ENCODE measurements at regions not wholly inside any gene's neighbourhood (a gene's known extent, or its start where the extent isn't known, plus 50 kb on each side); places are given as distances from the start of the nearest gene placed in this dataset.
"Not testable (repeated sequence)": the region's sequence is repeated elsewhere in the genome, so short reads cannot be mapped to it uniquely, and the experiment has no call there.

DNA sequence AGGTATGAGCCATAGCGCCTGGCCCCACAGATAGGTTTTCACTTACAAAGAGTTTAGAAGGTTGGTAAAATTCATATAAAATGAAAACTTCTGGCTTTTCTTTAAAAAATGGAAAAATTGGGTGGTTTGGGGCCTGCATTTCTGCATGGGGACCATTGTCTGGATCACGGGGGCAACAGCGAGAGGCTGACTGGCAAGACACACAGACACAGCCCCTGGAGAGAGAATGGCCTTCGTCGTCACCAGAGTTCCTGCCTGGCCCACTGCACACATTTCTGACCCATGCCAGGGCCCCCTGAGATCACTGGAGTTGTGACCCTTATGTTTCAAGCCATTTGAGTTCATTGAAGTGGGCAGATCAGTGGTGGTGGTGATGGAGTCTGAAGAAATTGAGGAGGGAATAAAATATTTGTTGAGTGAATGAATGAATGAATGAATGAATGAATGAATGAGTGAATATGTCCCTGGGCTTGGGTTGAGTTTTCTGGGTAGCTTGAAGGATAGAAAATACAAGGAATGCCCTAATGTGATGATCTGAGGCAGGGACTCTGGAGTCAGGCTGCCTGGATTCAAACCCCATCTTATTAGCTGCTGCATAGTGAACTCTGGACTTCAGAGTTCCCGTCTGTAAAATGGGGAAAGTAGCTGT lies 173.8 kb downstream of the ZFP64 start:
- DNase-seq (ENCODE audit: extremely low read depth in 1 of 11, low read depth in 9 of 11, low spot score in 4 of 11) = no peak

DNA sequence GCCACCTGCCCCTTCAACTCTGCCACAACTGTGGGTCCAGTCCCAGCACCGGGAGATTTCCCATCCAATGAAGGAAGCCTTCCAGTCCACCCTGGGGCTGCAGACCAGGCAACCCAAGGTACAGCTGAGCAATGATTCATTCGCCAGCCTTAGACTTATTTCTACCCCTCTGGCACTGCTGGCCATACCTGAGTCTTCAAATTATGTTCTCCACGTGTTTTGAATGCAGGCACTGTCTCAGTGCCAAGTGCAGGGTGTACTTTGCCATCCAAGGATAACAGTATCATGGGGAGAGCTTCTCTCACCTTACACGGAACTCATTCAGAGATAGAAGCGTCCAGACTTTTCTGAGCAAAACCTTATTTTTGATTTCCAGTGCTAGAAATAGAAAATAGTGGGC lies 175.6 kb downstream of the ZFP64 start:
- DNase-seq (ENCODE audit: extremely low read depth in 1 of 11, low read depth in 9 of 11, low spot score in 4 of 11) = no peak

DNA sequence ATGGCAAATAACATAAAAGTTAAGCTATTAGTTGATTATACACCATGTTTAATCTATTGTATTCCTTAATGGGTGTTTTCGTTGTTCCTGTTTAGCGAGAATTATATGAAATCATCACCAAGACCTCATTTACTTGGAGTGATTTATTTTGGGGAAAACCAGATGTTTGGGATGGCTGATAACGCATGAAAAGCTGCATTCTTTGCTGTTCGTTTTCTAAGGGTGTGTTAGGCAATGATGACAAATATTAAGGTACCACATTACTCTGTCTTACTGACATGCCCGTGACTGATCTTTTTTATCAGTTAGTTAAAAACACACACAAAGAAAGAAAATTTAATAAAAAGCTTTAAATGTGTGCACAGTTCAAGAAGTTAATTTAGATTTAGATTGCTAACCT lies 176.4 kb downstream of the ZFP64 start:
- DNase-seq (ENCODE audit: extremely low read depth in 1 of 11, low read depth in 9 of 11, low spot score in 4 of 11) = no peak

DNA sequence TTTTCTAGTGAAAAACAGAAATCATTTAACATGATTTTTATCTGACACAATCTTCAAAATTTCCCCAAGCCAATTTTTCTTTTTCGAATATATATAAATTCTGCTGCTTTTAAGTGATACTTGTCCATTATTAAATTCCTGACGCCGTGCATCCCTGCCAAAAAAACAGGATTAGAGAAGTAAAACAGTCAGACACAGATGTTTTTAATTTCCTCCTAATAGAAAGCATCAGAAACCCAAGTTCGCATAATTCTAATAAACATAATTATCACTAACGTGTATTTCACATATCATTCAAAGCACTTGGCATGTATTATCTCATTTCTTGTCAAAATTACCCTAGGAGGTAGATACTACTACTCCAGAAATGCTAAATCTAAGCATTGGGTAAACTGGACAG lies 179.5 kb downstream of the ZFP64 start:
- DNase-seq (ENCODE audit: extremely low read depth in 1 of 11, low read depth in 9 of 11, low spot score in 4 of 11) = no peak

DNA sequence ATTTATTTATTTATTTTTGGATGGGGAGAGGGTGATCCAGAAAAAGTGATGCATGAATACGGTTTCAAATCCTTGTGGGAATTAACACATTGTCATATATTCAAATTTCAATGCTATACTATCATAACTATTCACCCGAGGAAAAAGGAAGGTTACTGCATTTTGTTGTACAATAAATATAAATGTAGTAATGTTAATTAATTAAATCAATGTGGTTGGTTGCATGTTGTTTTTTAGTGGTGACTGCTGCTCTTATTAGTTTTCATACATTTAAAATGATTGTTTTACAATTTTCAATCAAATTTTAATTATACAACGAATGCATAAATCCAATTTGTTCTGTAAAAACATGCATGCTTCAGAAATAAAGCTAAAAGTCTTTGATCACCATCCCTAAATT lies 180.5 kb downstream of the ZFP64 start:
- DNase-seq (ENCODE audit: extremely low read depth in 1 of 11, low read depth in 9 of 11, low spot score in 4 of 11) = no peak

DNA sequence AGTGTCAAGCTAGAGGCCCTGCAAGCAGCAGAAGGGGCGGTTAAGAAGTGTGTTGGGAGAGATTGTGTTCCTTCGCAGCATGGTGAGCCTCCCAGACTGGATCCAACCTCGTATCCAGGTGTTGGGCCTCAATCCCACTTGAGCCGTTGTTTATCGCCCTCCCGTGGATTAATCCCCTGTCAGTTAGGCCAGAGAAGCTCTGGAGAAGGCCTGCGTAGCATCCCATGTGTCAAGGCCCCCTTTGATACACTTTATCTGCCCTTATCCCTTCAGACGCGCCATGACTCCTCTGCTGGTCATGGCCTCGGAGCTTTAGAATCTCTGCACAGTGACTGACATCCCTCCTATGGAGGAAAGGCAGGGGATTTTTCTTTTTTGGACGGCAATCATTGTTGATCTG lies 181.0 kb downstream of the ZFP64 start:
- no peak for DNase-seq (ENCODE audit: extremely low read depth in 1 of 11, low read depth in 9 of 11, low spot score in 4 of 11)

DNA sequence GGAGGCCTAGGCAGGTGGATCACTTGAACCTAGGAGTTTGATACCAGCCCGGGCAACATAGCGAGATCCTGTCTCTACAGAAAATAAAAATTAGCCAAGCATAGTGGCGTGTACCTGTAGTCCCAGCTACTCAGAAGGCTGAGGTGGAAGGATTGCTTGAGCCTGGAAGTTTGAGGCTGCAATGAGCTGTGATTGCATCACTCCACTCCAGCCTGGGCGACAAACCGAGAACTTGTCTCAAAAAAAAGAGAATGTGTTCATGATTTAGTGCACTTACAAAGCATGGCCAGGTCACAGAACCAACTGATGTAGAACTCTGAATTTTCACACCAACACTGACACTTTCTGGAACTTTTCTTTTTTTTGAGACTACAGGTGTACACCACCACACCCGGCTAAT lies 182.7 kb downstream of the ZFP64 start:
- no peak for DNase-seq (ENCODE audit: extremely low read depth in 1 of 11, low read depth in 9 of 11, low spot score in 4 of 11)

DNA sequence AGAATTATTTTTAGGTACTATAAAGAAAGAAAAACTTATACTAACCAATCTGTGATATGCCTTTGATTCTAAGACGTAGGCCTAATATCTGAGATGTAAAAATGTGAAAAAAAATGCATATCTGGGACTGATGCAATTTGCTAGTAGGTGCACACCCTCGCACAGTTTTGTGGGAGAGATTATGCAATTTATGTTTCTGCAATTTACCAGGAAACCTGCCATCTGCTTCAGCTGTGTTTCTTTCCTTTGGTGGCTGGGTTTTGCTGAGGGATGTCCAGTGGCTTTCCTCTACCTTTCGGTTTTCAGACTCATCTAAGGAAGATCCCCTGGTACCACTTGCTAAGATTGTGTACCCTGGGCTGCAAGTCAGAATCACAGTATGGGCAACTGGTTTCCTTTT lies 186.9 kb downstream of the ZFP64 start:
- no peak for DNase-seq (ENCODE audit: extremely low read depth in 1 of 11, low read depth in 9 of 11, low spot score in 4 of 11)

DNA sequence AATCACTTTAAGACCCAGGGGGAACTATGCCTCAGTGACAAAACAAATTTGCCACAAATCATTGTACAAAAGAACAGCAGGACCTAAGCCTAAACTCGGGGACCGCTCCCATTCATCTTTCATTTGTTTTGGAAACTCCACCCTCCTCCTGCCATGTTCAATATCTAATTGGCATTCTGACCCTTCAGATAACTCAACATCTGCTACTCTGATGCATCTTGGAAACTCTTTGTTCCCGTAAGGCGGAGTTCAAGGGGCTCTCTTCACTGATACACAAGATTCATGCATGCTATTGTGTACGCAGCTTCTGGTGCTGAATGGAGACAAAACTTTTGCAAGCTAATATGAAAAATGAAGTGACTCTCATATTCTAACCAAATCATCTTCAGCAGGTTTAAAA lies 187.6 kb downstream of the ZFP64 start:
- no peak for DNase-seq (ENCODE audit: extremely low read depth in 1 of 11, low read depth in 9 of 11, low spot score in 4 of 11)

DNA sequence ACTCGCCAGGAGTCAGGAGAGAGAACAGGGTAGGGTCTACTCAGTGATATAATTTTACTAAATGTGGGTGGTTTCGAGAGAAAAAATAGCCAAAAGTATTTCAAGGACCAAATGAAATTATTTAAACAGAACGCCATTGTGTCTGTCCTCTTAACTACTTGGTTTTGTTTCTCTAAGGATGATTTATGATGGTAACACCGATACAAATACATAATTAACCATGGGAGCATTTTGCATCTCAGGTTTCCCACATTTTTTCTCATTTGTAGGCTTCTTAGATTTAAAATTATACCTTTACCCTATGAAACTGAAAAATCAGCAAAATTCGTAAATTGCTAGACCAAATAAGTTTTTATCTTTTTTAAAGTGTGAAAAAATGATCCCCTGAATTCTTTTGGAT lies 188.2 kb downstream of the ZFP64 start:
- no peak for DNase-seq (ENCODE audit: extremely low read depth in 1 of 11, low read depth in 9 of 11, low spot score in 4 of 11)

DNA sequence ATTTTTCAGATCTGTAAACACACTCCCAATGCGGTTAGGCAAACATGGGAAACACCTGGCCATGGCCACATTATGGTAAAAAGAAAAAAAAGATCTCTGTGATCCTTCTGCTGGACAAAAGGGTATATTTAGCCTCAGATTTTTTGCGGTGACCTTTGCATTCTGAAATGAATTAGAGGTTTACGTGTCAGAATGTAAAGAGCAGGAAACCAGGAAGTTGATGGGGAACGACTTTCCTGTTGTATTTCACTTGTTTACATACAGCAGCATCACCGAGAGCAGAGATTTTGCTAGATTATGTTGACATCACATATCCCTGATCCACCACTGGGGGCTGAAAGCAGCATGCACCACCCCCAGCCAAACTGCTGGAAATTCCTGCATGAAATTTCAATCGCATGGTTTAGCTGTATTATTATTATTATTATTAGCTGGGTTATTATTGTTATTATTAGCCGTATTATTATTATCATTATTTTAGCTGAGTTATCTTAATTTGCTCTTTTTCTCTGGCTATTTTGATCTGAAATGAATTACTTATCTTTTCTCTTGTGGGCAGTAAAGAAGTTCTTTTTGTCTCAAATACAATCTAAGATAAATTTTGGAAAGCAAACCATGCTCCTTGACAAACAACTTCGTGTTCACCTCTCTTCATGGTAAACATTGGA lies 189.4 kb downstream of the ZFP64 start:
- no peak for DNase-seq (ENCODE audit: extremely low read depth in 1 of 11, low read depth in 9 of 11, low spot score in 4 of 11)

DNA sequence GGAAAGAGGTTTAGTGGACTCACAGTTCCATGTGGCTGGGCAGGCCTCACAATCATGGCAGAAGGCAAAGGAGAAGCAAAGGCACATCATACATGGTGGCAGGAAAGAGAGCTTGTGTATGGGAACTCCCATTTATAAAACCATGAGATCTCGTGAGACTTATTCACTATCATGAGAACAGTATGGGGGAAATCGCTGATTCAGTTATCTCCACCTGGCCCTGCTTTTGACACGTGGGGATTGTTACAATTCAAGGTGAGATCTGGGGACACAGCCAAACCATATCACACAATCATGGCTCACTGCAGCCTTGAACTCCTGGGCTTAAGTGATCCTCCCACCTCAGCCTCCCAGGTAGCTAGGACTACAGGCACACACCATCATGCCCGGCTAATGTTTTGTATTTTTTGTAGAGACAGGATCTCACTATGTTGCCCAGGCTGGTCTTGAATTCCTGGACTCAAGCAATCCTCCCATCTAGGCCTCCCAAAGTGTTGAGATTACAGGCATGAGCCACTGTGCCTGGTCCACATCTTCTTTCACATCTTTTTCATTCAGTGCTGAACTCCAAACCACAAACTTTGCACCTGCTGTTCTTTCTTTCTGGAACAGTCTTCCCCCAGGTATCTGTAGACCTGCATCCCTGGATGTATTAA lies 194.2 kb downstream of the ZFP64 start:
- DNase-seq (ENCODE audit: extremely low read depth in 1 of 11, low read depth in 9 of 11, low spot score in 4 of 11) = not testable (repeated sequence)

DNA sequence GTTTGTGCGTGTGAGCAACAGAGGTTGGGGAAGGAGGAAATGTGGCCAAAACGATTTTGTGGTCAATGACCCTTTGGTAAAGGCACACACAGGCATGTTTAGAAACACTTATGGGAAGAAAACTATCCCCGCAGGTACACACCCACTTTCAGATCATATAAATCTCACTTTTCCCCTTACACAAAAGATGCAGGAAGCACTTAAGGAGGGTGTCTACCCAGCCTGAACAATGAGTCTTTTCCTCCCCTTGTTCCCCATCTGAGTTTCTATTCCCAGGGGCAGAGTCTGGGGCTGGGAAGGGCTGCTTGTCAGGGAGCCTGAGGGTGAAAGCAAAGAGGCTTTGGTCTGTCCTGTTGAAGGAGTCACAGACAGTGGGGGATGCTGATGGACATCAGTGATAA lies 193.2 kb upstream of the SALL4 start:
- DNase-seq (ENCODE audit: extremely low read depth in 1 of 11, low read depth in 9 of 11, low spot score in 4 of 11) = no peak

DNA sequence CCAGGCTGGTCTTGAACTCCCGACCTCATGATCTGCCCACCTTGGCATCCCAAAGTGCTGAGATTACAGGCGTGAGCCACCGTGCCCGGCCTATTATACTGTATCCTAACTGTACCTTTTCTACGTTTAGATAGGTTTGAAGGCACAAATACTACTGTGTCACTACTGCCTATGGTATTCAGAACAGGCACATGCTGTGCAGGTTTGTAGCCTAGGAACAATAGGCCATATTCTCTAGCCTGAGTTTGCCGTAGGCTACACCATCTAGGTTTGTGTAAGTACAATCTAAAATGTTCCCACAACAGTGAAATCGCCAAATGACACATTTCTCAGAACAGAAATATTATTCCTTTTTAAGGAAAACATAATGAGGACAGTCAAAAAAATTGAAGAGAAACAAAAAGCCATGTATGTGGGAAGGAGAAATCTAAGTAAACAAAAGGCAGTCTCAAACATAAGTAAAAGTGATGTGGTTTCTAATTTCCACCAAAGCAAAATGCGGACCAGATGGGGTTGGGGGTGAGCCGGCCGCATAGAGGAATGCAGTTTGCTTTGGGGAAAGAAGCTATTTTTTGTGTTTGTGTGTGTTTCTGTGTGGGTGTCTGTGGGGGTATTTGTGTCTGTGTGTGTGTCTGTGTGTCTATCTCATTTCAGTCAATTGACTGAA lies 192.6 kb upstream of the SALL4 start:
- no peak for DNase-seq (ENCODE audit: extremely low read depth in 1 of 11, low read depth in 9 of 11, low spot score in 4 of 11)

DNA sequence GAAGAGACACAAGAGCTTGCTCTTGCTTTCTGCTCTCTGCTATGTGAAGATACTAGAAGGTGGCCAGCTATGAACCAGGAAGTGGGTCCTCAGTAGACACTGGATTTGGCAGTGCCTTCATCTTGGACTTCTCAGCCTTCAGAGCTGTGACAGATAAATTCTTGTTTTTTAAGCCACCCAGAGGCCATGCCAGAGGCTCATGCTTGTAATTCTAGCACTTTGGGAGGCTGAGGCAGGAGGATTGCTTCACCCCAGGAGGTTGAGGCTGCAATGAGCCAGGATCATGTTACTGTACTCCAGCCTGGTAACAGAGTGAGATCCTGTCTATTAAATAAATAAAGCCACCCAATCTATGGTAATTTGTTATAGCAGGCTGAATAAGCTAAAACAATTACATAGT lies 185.5 kb upstream of the SALL4 start:
- no peak for DNase-seq (ENCODE audit: extremely low read depth in 1 of 11, low read depth in 9 of 11, low spot score in 4 of 11)

DNA sequence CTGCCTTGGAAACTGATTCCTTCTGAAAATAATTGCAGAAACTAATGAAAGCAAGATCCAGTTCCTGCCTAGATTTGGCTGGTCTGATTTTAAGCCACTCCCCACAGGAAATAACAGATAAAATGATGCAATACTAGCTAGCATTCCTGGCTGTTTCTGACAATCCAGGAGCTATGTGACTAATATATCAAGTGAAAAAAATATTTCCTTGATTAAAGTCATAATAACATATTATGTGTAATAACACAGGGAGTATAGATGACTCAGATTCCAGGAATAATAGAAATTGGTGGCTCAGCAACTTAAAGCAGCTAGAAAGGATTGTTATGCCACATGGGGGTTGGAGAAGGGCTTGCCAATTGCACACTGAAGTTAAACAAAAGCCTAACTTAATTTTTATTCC lies 182.7 kb upstream of the SALL4 start:
- peak in 7 of 11 donors; percentile 22 to 60 (median 47) for DNase-seq (ENCODE audit: extremely low read depth in 1 of 11, low read depth in 9 of 11, low spot score in 4 of 11)

DNA sequence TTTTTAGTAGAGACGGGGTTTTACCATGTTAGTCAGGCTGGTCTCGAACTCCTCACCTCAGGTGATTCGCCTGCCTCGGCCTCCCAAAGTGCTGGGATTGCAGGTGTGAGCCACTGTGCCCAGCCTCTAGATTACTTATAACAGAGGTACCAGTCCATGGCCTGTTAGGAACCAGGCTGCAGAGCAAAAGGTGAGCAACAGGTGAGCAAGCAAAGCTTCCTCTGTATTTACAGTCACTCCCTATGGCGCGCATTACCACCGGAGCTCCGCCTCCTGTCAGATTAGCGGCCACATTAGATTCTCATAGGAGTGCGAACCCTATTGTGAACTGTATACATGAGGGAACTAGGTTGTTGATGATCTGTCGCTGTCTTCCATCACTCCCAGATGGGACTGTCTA lies 178.0 kb upstream of the SALL4 start:
- DNase-seq (ENCODE audit: extremely low read depth in 1 of 11, low read depth in 9 of 11, low spot score in 4 of 11) = no peak

DNA sequence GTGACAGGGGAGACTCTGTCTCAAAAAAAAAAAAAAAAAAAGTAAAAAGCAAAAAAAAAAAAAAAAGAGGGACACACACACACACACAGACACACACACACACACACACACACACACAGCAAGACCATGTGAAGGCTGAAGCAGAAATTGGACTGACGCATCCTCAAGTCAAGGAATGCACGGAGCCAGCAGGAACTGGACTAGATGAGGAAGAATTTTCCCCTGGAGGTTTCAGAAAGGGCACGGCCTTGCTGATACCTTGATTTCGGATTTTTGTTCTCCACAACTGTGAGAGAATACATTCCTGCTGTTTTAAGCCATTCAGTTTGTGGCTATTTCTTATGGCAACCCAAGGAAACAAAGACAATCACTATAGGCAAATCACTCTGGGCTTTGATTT lies 176.9 kb upstream of the SALL4 start:
- no peak for DNase-seq (ENCODE audit: extremely low read depth in 1 of 11, low read depth in 9 of 11, low spot score in 4 of 11)

DNA sequence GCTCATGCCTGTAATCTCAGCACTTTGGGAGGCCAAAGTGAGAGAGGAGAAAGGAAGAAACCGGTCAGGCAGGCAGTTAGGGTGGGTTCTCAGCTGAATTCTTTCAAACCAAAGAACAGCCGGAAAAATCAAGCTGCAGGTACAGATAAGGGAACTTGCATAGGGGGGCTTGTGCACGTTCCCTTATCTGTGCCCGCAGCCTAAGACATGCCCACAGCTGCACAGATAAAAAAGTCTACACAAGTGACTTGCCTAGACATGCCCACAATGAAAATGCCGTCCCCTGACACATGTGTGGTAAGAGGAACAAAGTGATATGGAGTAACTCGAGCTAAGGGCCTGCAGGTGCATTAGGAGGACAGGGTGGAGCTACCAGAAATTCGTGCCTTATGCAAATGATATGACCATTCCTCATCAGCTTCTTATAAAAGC lies 175.8 kb upstream of the SALL4 start:
- no peak for DNase-seq (ENCODE audit: extremely low read depth in 1 of 11, low read depth in 9 of 11, low spot score in 4 of 11)

DNA sequence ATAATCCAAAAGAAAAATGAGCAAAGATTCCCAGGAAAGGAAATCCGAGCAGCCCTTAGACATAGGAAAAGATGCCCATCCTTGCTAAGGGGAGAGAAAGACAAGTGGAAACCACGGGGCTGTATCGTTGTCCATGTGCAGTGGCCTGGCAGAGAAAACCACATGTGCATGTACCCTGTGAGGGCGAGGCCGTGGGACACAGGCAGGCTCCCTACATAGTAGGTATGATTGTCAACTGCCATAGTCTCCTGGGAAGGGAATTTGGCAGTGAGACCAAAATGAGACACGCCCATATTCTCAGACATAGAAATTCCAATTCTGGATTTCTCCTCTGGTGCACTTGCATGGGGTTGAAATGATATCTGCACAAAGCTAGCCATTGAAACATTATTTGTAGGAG lies 169.7 kb upstream of the SALL4 start:
- no peak for DNase-seq (ENCODE audit: extremely low read depth in 1 of 11, low read depth in 9 of 11, low spot score in 4 of 11)

Data from renal cortex interstitium (tissue), 11 donors.